ENCODE measurements at regions not wholly inside any gene's neighbourhood (a gene's known extent, or its start where the extent isn't known, plus 50 kb on each side); places are given as distances from the start of the nearest gene placed in this dataset.
A peak's percentile ranks its signal among the peaks of the same experiment; 100 is the strongest.

DNA sequence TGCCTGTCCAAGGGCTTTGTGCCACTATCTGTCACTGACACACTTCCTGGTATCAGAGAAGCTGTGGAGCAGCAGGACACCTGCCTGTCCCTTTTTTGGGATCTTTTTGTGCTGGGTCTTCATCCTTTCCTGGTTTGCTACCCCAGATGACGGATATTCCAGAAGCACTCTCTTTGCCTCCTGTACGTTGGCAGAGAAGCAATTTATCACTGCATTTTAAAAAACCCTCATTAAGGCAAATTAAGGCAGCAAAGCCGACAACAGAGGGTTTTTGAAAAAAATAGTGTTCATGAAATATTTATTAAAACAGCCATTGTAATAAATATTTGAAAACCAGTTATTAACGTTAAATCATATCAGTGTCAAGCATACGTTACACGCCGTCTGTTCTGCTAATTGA, 209.6 kb upstream of the NTM start:
- Histone ChIP-seq H3K9me3 (ENCODE audit: control insufficient read depth, insufficient read depth, low read length) (no peaks in the 10 kb centered on the region), H3K27me3 (ENCODE audit: control insufficient read depth, insufficient read depth, low read length) (no peaks in the 10 kb centered on the region), H3K4me1 (ENCODE audit: control insufficient read depth, insufficient read depth, low read length) (no peaks in the 10 kb centered on the region)

DNA sequence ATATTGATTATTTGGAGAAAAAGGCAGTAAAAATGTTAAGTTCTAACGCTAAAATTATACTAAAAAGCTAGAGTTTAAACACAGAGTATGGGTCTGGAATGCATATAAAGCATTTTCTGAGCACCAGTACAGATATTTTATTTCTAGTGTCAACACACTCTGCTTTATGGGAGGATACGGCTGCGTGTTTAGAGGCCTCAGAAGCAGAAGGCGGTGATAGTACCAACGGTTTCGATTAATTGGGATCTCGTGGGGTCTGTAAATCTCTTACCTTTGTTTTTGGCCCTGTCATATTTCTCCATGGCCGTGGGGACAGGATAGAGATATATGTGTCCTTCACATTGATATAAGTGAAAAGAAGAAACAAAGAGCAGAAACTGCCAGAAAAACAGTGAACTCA, 206.8 kb upstream of the NTM start:
- Histone ChIP-seq H3K9ac (ENCODE audit: low read depth, low read length) (no peak overlapping the region), H3K9me3 (ENCODE audit: control insufficient read depth, insufficient read depth, low read length) (no peaks in the 10 kb centered on the region)

More for the DNA sequence above, 209.6 kb upstream of the NTM start:
- Histone ChIP-seq H3K9ac (ENCODE audit: low read depth, low read length) (no peak overlapping the region), H3K27ac (ENCODE audit: low read depth, low read length) (no peak overlapping the region), H3K36me3 (ENCODE audit: control insufficient read depth, insufficient read depth, low read length) (no peaks in the 10 kb centered on the region), H3K4me3 (ENCODE audit: low read depth, low read length) (no peak overlapping the region)

DNA sequence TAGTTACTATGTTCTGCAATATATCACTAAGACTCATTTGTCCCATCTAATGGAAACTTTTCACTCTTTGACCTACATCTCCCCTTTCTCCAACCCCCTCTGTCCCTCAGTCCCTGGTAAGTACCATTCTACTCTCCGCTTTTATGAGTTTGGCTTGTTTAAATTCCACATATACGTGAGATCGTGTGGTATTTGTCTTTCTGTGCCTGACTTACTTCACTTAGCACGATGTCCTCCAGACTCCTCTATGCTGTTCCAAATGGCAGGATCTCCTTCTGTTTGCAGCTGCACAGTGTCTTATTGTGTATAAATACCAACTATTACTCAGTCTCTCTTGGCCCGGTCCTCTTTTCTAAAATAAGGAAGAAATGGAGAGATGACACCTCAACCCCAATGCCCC, 205.4 kb upstream of the NTM start:
- H3K4me1 ChIP-seq (ENCODE audit: control insufficient read depth, insufficient read depth, low read length), result no peaks in the 10 kb centered on the region
- no peak overlapping the region for H3K4me3 ChIP-seq (ENCODE audit: low read depth, low read length)
- H3K9ac ChIP-seq (ENCODE audit: low read depth, low read length), result no peak overlapping the region

More for the DNA sequence above, 206.8 kb upstream of the NTM start:
- Histone ChIP-seq H3K36me3 (ENCODE audit: control insufficient read depth, insufficient read depth, low read length) (no peaks in the 10 kb centered on the region), H3K27me3 (ENCODE audit: control insufficient read depth, insufficient read depth, low read length) (no peaks in the 10 kb centered on the region), H3K27ac (ENCODE audit: low read depth, low read length) (no peak overlapping the region), H3K4me3 (ENCODE audit: low read depth, low read length) (no peak overlapping the region), H3K4me1 (ENCODE audit: control insufficient read depth, insufficient read depth, low read length) (no peaks in the 10 kb centered on the region)

DNA sequence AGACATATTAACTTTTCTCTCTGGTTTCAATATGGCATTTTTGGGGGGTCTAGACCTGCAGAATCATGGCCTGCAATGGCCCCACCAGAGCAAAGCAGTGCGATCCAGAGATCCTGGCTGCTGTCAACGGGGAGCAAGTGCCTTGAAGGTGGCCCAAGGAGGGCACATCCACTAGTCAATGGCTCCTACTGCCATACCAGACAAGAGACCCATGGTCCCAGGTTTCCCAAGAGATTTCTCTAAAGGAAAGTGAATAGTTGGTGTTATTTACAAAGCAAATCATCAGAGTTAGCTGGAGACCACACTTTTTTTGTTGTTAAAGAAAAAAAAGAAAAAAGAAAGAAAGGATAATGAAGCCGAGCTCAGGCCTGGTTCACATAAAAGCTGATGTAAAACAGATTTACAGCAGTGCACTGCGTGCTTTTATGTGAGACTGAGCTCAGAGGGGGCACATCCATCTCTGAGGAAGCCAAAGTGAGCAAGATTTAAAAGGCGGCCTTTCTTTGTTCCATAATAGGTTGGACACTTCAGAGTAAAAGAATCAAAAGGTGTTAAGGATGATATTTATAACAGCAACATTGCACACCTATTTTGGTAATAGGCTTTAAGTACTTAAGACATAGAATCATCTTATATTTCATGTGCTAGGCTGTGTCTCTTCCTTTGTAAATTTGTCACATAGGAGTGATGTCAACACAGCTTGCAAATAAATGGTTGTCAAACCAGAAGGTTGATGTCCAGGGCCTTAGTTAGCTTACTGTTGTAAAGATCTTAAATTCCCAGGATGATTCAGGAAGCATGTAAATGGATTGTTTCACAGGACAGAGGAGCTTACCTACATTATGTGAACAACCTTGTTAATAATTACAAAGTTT, 201.3 kb upstream of the NTM start:
- Histone ChIP-seq H3K9me3 (ENCODE audit: control insufficient read depth, insufficient read depth, low read length) (no peaks in the 10 kb centered on the region), H3K4me1 (ENCODE audit: control insufficient read depth, insufficient read depth, low read length) (no peaks in the 10 kb centered on the region), H3K4me3 (ENCODE audit: low read depth, low read length) (no peak overlapping the region), H3K36me3 (ENCODE audit: control insufficient read depth, insufficient read depth, low read length) (no peaks in the 10 kb centered on the region), H3K27ac (ENCODE audit: low read depth, low read length) (no peak overlapping the region), H3K27me3 (ENCODE audit: control insufficient read depth, insufficient read depth, low read length) (no peaks in the 10 kb centered on the region; the same call in 1 of the 2 replicates), H3K9ac (ENCODE audit: low read depth, low read length) (no peak overlapping the region)

More for the DNA sequence above, 205.4 kb upstream of the NTM start:
- Histone ChIP-seq H3K9me3 (ENCODE audit: control insufficient read depth, insufficient read depth, low read length) (no peaks in the 10 kb centered on the region), H3K27me3 (ENCODE audit: control insufficient read depth, insufficient read depth, low read length) (no peaks in the 10 kb centered on the region), H3K27ac (ENCODE audit: low read depth, low read length) (no peak overlapping the region), H3K36me3 (ENCODE audit: control insufficient read depth, insufficient read depth, low read length) (no peaks in the 10 kb centered on the region)

DNA sequence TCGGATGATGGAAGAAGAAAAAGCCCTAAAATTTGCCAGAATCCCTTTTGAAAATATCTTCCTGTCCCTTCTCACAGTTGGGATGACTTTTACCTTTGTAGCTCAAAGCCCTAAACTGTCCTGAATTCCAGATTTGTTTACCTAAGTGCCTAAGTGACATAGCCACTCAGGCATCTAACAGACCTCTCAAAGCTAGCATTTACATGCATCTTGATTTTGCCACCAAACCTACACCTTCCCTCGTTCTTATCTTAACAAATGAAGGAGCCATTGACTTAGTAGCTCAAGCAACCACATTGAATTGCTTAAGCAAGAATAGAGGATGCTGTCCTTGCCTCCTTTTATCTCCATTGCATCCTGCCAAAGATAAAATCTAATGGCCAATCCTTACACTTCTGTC, 198.4 kb upstream of the NTM start:
- Histone ChIP-seq H3K4me1 (ENCODE audit: control insufficient read depth, insufficient read depth, low read length) (no peaks in the 10 kb centered on the region), H3K27ac (ENCODE audit: low read depth, low read length) (no peak overlapping the region), H3K9me3 (ENCODE audit: control insufficient read depth, insufficient read depth, low read length) (no peaks in the 10 kb centered on the region), H3K9ac (ENCODE audit: low read depth, low read length) (no peak overlapping the region), H3K4me3 (ENCODE audit: low read depth, low read length) (no peak overlapping the region), H3K27me3 (ENCODE audit: control insufficient read depth, insufficient read depth, low read length) (no peaks in the 10 kb centered on the region; the same call in 1 of the 2 replicates), H3K36me3 (ENCODE audit: control insufficient read depth, insufficient read depth, low read length) (no peaks in the 10 kb centered on the region)

DNA sequence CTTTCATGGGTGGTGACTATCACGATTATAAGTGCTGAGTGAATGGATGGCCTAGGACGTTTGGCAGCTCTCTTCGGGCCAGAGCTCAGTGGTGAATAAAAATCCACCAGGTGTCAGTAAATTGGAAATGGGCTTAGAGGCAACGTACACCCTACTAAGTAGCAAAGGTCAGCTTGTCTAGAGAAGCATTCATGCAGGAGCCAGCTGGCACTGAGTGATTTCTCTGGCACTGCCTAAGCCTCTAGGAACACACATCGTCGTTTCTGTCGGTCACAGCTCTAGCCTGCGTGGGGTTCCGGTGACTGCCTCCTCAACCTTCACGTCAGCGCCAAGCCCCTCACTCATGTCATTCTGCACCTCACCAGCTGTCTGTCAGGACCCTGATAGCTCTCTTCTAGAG, 192.4 kb upstream of the NTM start:
- Histone ChIP-seq H3K4me3 (ENCODE audit: low read depth, low read length) (no peak overlapping the region), H3K27me3 (ENCODE audit: control insufficient read depth, insufficient read depth, low read length) (no peaks in the 10 kb centered on the region), H3K27ac (ENCODE audit: low read depth, low read length) (no peak overlapping the region), H3K9ac (ENCODE audit: low read depth, low read length) (no peak overlapping the region), H3K4me1 (ENCODE audit: control insufficient read depth, insufficient read depth, low read length) (peaks cover 36% of the 10 kb centered on the region), H3K36me3 (ENCODE audit: control insufficient read depth, insufficient read depth, low read length) (no peaks in the 10 kb centered on the region), H3K9me3 (ENCODE audit: control insufficient read depth, insufficient read depth, low read length) (no peaks in the 10 kb centered on the region)

DNA sequence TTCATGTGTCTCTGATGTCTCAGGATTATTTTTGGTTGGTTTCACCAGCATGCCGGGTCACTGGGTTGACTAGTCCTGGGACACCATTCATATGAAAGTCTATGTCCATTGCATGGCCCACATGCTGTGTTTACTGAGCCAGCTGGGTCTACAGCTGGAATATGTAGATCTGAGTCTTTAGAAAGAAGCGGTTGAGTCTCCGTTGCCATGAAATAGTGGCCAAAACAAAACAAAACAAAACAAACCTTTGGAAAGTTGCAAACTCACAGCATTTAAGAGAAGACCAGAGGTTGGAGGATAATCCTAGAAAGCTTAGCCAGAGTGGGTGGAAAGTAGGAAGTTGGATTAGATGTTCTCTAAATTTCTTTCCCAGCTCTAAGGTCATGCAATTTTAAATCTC, 191.8 kb upstream of the NTM start:
- Histone ChIP-seq H3K9me3 (ENCODE audit: control insufficient read depth, insufficient read depth, low read length) (no peaks in the 10 kb centered on the region), H3K27me3 (ENCODE audit: control insufficient read depth, insufficient read depth, low read length) (no peaks in the 10 kb centered on the region), H3K4me1 (ENCODE audit: control insufficient read depth, insufficient read depth, low read length) (peaks cover 36% of the 10 kb centered on the region), H3K27ac (ENCODE audit: low read depth, low read length) (no peak overlapping the region), H3K9ac (ENCODE audit: low read depth, low read length) (no peak overlapping the region), H3K4me3 (ENCODE audit: low read depth, low read length) (no peak overlapping the region), H3K36me3 (ENCODE audit: control insufficient read depth, insufficient read depth, low read length) (no peaks in the 10 kb centered on the region)

DNA sequence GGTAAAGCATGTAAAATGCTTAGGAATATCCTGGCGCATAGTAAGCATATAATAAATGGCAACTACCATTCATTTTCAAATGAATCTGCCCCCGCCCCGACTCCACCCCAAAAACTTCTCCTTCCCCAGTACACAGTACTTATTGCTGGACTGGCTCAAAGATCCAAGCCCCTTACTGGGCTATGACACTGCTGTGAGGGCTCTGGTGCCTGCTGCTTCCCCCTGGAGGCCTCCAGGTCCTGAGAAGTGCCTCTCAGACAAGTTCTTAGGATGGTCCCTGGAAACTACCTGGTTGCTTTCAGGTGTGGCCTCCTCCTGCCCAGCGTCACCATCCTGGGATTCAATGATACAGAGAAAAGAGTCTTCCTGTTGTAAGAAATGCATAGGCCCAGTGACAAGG, 190.6 kb upstream of the NTM start:
- no peak overlapping the region for H3K9ac ChIP-seq (ENCODE audit: low read depth, low read length)
- H3K27me3 ChIP-seq (ENCODE audit: control insufficient read depth, insufficient read depth, low read length), result no peaks in the 10 kb centered on the region
- no peaks in the 10 kb centered on the region for H3K36me3 ChIP-seq (ENCODE audit: control insufficient read depth, insufficient read depth, low read length)
- H3K27ac ChIP-seq (ENCODE audit: low read depth, low read length), result peak overlapping the region; percentile 31
- peaks cover 36% of the 10 kb centered on the region for H3K4me1 ChIP-seq (ENCODE audit: control insufficient read depth, insufficient read depth, low read length)
- H3K9me3 ChIP-seq (ENCODE audit: control insufficient read depth, insufficient read depth, low read length), result no peaks in the 10 kb centered on the region
- no peak overlapping the region for H3K4me3 ChIP-seq (ENCODE audit: low read depth, low read length)

DNA sequence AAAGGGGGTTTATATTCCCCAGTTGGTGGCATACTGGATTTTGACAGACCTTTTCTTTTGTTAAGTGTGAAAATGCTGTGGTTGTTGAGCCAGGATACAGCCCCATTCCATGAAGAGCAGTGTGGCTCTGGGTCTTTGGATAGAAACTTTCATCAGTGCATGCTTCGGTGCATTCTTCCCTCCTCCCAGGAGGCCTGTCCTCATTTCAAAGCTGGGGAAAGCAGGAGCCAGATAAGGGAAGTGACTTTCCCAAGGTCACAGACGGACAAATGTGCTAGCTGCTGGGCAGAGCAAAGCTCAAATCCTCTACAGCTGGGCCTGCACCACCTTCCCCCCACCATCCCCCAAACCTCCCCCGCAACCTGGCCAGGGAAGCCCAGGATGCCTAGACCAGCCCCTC, 184.5 kb upstream of the NTM start:
- H3K4me1 ChIP-seq (ENCODE audit: control insufficient read depth, insufficient read depth, low read length), result peaks cover 25% of the 10 kb centered on the region
- H3K4me3 ChIP-seq (ENCODE audit: low read depth, low read length), result no peak overlapping the region
- no peak overlapping the region for H3K9ac ChIP-seq (ENCODE audit: low read depth, low read length)
- H3K27me3 ChIP-seq (ENCODE audit: control insufficient read depth, insufficient read depth, low read length), result no peaks in the 10 kb centered on the region
- H3K27ac ChIP-seq (ENCODE audit: low read depth, low read length), result no peak overlapping the region
- H3K9me3 ChIP-seq (ENCODE audit: control insufficient read depth, insufficient read depth, low read length), result no peaks in the 10 kb centered on the region
- H3K36me3 ChIP-seq (ENCODE audit: control insufficient read depth, insufficient read depth, low read length), result no peaks in the 10 kb centered on the region

DNA sequence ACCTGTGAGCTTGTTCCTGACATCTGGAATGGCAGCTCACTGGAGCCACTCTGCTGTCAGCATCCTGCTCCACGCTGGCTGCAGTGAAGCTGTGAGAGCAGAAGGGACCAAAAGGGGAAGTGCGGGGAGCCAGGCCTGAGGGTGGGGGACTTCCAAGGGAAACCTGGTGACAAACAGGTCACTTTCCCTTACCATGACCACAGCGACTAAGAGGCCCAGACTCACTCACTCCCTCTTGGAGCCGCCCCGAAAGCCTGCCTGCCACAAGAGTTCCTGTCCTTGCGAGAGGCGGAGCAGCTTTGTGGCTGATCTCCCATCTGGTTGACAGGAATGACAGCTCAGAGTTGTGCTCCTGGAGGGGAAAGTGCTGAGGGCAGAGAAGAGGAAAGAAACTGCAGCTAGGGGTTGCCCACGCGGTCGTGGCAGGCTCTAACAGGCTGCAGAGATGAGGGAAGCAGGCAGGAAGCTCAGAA, 183.8 kb upstream of the NTM start:
- H3K9me3 ChIP-seq (ENCODE audit: control insufficient read depth, insufficient read depth, low read length), result no peaks in the 10 kb centered on the region
- H3K4me3 ChIP-seq (ENCODE audit: low read depth, low read length), result no peak overlapping the region
- H3K9ac ChIP-seq (ENCODE audit: low read depth, low read length), result no peak overlapping the region
- H3K4me1 ChIP-seq (ENCODE audit: control insufficient read depth, insufficient read depth, low read length), result peaks cover 18% of the 10 kb centered on the region
- H3K36me3 ChIP-seq (ENCODE audit: control insufficient read depth, insufficient read depth, low read length), result no peaks in the 10 kb centered on the region
- no peak overlapping the region for H3K27ac ChIP-seq (ENCODE audit: low read depth, low read length)
- no peaks in the 10 kb centered on the region for H3K27me3 ChIP-seq (ENCODE audit: control insufficient read depth, insufficient read depth, low read length)

DNA sequence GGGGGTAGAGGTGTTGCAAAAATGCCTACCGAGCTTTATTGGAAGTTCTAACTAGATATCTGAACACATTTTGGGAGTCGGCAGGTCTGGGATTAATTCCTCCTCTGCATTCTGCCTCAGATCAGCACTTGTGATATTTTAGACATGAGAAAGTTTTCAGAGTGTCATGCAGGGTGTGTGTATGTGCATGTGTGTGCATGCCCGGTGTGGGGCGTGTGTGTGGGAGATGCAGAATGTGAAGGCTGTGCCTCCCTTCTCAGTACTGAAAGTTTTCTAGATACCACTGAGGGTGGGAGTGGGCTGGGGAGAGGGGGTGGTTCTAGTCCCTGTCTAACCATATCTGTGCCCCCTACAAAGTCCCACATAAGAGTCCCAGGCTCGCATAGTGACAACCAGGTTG, 180.0 kb upstream of the NTM start:
- H3K27me3 ChIP-seq (ENCODE audit: control insufficient read depth, insufficient read depth, low read length), result no peaks in the 10 kb centered on the region
- H3K36me3 ChIP-seq (ENCODE audit: control insufficient read depth, insufficient read depth, low read length), result no peaks in the 10 kb centered on the region
- H3K27ac ChIP-seq (ENCODE audit: low read depth, low read length), result no peak overlapping the region
- H3K4me1 ChIP-seq (ENCODE audit: control insufficient read depth, insufficient read depth, low read length), result peaks cover 14% of the 10 kb centered on the region
- H3K9ac ChIP-seq (ENCODE audit: low read depth, low read length), result no peak overlapping the region
- no peak overlapping the region for H3K4me3 ChIP-seq (ENCODE audit: low read depth, low read length)
- no peaks in the 10 kb centered on the region for H3K9me3 ChIP-seq (ENCODE audit: control insufficient read depth, insufficient read depth, low read length)
